ENCODE measurements at regions not wholly inside any gene's neighbourhood (a gene's known extent, or its start where the extent isn't known, plus 50 kb on each side); places are given as distances from the start of the nearest gene placed in this dataset.

- TF ChIP-seq CTCF (conservative IDR thresholded peaks at IDR 0.05; ENCODE audit: low read depth, low read length) = no peak
- TF ChIP-seq USF2 (IDR thresholded peaks at IDR 0.05; ENCODE audit: low read depth, low read length) = no peak
- no peak for TF ChIP-seq RCOR1 (IDR thresholded peaks at IDR 0.05; ENCODE audit: insufficient replicate concordance, low read length)
- no peak for TF ChIP-seq CEBPB (IDR thresholded peaks at IDR 0.05; ENCODE audit: low read depth, low read length)
- no peak for TF ChIP-seq POLR2A (IDR thresholded peaks at IDR 0.05; ENCODE audit: low read depth, low read length)
- TF ChIP-seq MAFK (IDR thresholded peaks at IDR 0.05; ENCODE audit: low read depth, low read length) = no peak
- TF ChIP-seq RFX5 (IDR thresholded peaks at IDR 0.05; ENCODE audit: low read depth, low read length) = no peak
- no peak for TF ChIP-seq MXI1 (IDR thresholded peaks at IDR 0.05; ENCODE audit: borderline replicate concordance, low read depth, low read length)
- no peak for TF ChIP-seq MAZ (IDR thresholded peaks at IDR 0.05; ENCODE audit: borderline replicate concordance, low read depth, low read length)
- no peak for TF ChIP-seq ELK1 (IDR thresholded peaks at IDR 0.05; ENCODE audit: borderline replicate concordance, low read depth, low read length)
- Histone ChIP-seq H3K4ac (ENCODE audit: low read depth, low read length) (no peak overlapping the region), H2BK5ac (ENCODE audit: low read depth, low read length, poor library complexity, severe bottlenecking) (no peak overlapping the region), H3K18ac (ENCODE audit: low read depth, low read length) (no peak overlapping the region), H3K79me1 (ENCODE audit: low read depth in 1 of 2, low read length in 2 of 2) (no peaks in the 10 kb centered on the region), H3K4me3 (ENCODE audit: insufficient read depth, low read depth, low read length) (no peak overlapping the region), H3K4me2 (ENCODE audit: low read depth, low read length) (no peak overlapping the region), H4K5ac (ENCODE audit: low read depth, low read length) (no peak overlapping the region), H4K8ac (ENCODE audit: low read depth in 2 of 2, low read length in 2 of 2) (no peak overlapping the region), H2AK9ac (replicated peaks; ENCODE audit: low read depth, low read length, poor library complexity) (no peak overlapping the region), H2BK120ac (ENCODE audit: low read depth, low read length) (no peak overlapping the region), H3K36me3 (ENCODE audit: control insufficient read depth, insufficient read depth, low read length) (no peaks in the 10 kb centered on the region), H3K9me1 (ENCODE audit: insufficient read depth, low read length) (no peaks in the 10 kb centered on the region), H2BK15ac (ENCODE audit: low read depth, low read length) (no peak overlapping the region), H4K20me1 (ENCODE audit: insufficient read depth, low read length) (no peaks in the 10 kb centered on the region), H3K27ac (ENCODE audit: insufficient read depth, low read length) (no peak overlapping the region), H3K14ac (replicated peaks; ENCODE audit: low read depth, low read length) (no peak overlapping the region), H3K4me1 (ENCODE audit: control insufficient read depth, insufficient read depth, low read length) (no peaks in the 10 kb centered on the region; the same call in 1 of the 2 replicates), H3K27me3 (ENCODE audit: control insufficient read depth, insufficient read depth, low read length) (peaks cover 22% of the 10 kb centered on the region), H2AFZ (replicated peaks; ENCODE audit: low read length, poor library complexity) (no peak overlapping the region), H3K56ac (ENCODE audit: extremely low read depth, insufficient read depth, low read length) (no peak overlapping the region), H2BK20ac (ENCODE audit: low read depth, low read length) (no peak overlapping the region), H4K91ac (ENCODE audit: insufficient read depth, low read depth, low read length) (no peak overlapping the region), H3K9me3 (ENCODE audit: control insufficient read depth, insufficient read depth, low read length) (no peaks in the 10 kb centered on the region), H3K23ac (ENCODE audit: low read depth, low read length) (no peak overlapping the region), H2AK5ac (ENCODE audit: low read depth, low read length) (no peak overlapping the region), H3K9ac (ENCODE audit: low read depth, low read length) (no peak overlapping the region)
- no CpG with 5 or more reads among the region's 1 CpG for WGBS, 2 experiments (ENCODE audit: extremely low coverage in 2 of 2, insufficient read length in 1 of 2)
- BruUV-seq (replicated peaks) = no TSS peak
- in situ Hi-C loops (cut with MboI; ENCODE audit: low sequenced_read_pairs) = no loop called here
- DNase-seq (no peak), ATAC-seq (ENCODE audit: low read depth) (no peak)
- ChIA-PET CTCF (no interaction called here), POLR2A (ENCODE audit: unreplicated experiment) (no interaction called here)
- intact Hi-C loops (cut with micrococcal nuclease) = no loop called here
- dilution Hi-C loops (cut with HindIII; ENCODE audit: low sequenced_read_pairs, unreplicated experiment) = no loop called here
These were observed 223.7 kb downstream of the KCNRG start for GRCh38 chr13:50238922-50239321.
